ENCODE measurements at regions not wholly inside any gene's neighbourhood (a gene's known extent, or its start where the extent isn't known, plus 50 kb on each side); places are given as distances from the start of the nearest gene placed in this dataset.
"Not testable (repeated sequence)": the region's sequence is repeated elsewhere in the genome, so short reads cannot be mapped to it uniquely, and the experiment has no call there.

DNA sequence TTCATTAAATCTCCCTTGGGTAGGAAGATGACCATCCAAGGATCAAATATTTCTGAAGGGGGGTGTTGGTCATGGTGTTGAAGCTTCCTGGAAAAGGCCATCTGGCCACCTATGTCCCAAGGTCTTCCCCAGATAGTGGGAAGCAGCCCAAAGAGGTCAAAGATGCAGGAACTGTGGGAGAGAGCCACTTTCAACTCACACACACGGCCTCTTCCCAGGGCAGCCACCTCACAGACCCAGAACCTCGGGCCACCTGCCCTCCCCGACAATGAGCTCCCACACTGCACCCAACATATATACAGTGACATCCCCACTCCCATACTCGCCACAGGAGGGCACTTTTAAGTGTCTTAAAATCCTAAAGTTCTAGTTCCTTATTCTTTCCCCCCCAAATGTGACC is 164.5 kb upstream of the ETV3 start:
- Histone ChIP-seq H3K4me3 (no peak overlapping the region), H3K27ac (no peak overlapping the region)

DNA sequence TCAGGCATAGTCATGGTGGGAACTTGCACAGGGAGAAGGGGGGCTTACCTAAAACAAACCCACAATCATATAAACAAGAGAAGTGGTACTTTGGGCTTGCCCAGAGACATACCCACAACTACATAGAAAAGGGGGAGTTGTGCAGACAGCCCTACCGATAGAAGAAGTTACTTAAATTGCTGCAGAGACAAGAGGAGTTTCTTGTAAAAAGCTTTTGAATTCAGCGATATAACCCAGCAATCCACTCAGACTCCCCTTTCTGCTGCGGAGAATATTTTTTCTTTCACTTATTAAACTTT is 164.0 kb upstream of the ETV3 start:
- no peak overlapping the region for H3K27ac ChIP-seq
- no peak overlapping the region for H3K4me3 ChIP-seq

- Histone ChIP-seq H3K27ac (no peak overlapping the region), H3K4me3 (no peak overlapping the region)
These were observed 163.4 kb upstream of the ETV3 start for GRCh38 chr1:157301477-157302198.

DNA sequence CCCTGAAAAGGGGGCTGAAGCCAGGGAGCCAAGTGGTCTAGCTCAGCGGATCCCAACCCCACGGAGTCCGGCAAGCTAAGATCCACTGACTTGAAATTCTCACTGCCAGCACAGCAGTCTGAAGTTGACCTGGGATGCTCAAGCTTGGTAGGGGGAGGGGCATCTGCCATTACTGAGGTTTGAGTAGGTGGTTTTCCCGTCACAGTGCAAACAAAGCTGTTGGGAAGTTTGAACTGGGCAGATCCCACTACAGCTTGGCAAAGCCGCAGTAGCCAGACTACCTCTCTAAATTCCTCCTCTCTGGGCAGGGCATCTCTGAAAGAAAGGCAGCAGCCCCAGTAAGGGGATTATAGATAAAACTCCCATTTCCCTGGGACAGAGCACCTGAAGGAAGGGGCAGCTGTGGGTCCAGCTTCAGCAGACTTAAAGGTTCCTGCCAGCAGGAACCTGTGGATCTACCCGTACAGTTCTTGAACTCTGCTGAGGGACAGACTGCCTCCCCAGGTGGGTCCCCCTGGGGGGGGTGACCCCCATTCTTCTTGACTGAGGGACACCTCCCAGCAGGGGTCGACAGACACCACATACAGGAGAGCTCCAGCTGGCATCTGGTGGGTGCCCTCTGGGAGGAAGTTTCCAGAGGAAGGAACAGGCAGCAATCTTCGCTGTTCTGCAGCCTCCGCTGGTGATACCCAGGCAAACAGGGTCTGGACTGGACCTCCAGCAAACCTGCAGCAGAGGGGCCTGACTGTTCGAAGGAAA is 156.4 kb upstream of the ETV3 start:
- H3K27ac ChIP-seq, H3K4me3 ChIP-seq: not testable (repeated sequence)

- no peak overlapping the region for H3K27ac ChIP-seq
- H3K4me3 ChIP-seq: no peak overlapping the region
These were observed 154.8 kb upstream of the ETV3 start for GRCh38 chr1:157292809-157293564.

- H3K27ac ChIP-seq: no peak overlapping the region
- H3K4me3 ChIP-seq: no peak overlapping the region
These were observed 154.1 kb upstream of the ETV3 start for GRCh38 chr1:157292302-157292701.

DNA sequence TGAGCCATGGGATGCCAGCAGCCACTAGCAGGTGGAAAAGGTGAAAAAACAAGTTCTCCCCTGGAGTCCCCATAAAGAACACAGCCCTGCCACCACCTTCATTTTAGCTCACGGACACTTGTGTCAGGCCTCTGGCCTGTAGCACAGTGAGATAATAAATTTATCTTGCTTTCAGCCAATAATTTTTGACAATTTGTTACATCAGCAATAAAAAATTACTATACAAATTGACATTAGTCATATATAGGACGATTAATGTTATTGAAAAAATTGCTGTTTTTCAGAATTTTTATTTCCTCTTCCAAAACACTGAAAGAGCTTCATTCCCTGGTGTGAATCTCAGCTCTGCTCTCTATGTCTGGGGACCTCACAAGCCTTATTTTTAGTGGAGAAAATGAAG is 152.9 kb upstream of the ETV3 start:
- Histone ChIP-seq H3K4me3 (no peak overlapping the region), H3K27ac (no peak overlapping the region)

DNA sequence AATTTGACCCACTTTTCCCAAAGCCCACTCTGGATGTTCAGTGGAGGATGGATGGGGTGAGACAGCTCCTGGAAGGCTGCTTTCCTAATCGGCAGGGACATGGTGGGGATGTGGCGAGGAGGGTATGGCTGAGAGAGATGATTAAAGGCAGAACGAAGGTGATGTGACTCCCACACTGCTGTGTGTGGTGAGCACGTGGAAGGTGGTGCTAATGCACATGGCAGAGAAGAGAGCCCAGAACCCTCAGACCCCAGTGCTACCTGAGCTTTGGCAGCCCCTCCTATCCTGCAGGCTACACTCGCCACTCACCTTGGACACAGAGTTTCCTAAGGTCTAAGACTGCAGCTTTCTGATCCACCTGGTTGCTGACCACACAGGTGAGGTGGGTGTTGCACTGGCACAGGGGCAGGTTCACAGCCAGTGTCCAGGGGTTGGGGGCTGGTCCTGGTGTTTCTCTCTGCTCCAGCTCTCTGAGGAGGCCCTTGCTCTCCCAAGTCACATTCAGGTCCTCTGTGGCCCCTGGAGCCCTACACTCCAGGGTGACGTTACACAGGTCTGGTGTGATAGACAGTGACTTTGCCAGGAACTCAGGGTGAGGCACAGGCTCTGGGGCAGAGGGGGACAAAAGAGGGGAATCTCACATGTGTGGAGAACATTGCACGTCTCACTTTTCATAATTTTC is 151.4 kb upstream of the ETV3 start:
- no peak overlapping the region for H3K4me3 ChIP-seq
- H3K27ac ChIP-seq: no peak overlapping the region

DNA sequence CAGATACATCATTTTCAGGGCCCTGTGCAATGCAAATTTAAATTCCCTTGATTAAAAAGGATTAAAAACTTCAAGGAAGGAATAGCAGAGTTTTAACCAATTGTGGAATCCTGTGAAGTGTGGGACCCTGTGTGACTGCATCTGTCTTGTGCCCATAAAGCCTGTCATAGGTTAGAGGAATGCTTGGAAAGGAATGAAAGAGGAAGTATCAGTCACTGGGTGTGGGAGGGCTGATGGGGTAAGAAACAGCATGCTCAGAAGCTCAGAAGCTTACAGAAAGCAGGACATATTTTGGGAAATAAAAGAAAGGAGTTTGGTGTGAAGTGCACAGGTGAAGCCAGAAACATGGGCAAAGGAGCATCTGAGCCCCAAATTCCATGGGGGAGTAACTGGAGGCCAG is 150.8 kb upstream of the ETV3 start:
- Histone ChIP-seq H3K4me3 (no peak overlapping the region), H3K27ac (no peak overlapping the region)

GRCh38 chr1:157288492-157288891 is 150.3 kb upstream of the ETV3 start:
- no peak overlapping the region for H3K4me3 ChIP-seq
- no peak overlapping the region for H3K27ac ChIP-seq

DNA sequence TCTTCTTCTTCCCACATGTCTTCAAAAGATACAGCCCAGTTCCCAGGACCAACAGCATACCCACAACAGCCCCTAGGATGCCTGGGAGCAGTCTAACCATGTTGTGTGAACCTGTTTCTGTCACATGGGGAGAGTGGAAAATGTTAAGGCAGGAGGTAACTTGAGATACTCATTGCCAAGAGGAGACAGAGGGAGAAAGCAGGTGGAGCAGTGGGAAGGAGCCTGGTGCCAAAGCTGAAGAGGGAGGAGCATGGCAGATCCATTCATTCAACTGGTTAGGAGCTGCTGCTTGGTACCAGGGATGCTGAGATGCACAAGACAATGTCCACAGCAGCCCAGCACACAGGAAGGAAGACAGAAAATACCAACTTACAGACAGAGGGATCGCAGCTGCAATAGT is 149.8 kb upstream of the ETV3 start:
- Histone ChIP-seq H3K27ac (no peak overlapping the region), H3K4me3 (no peak overlapping the region)

GRCh38 chr1:157287462-157287861 is 149.3 kb upstream of the ETV3 start:
- no peak overlapping the region for H3K4me3 ChIP-seq

DNA sequence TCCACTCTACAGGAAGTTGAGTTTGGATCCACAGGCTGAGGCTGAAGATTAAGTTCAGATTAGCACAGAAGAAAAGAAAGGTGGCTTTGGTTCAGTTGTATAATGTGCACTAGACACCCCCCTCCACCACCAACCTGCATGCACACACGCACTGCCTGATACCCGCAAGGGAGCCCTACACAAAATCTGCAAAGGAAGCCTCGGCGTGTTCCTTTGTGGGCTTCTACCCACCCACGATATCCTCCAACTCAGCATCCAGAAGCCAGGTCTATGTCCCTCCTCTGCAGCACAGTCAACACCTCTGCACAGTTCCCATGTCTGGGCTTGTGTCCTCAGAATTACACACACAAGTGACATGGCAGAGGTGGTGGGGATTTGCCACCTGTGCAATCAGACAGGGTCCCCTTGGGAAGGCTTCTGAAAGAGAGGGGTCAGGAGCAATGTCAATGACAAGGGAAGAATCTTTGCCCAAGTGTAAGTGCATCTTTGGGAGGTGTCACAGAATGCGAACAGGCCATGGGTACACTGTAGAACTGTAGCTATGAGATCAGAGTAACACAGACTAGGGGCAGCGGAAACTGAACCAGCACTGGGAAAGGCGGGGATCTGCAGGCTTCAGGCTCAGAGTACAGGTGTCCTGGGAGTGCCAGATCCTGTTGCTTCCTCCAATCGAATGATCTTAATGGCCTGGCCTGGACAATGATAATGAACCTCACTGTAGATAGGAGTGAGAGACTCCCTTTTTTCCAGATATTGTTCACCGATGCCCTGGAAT is 148.6 kb upstream of the ETV3 start:
- H3K27ac ChIP-seq: no peak overlapping the region

More at GRCh38 chr1:157287462-157287861, 149.3 kb upstream of the ETV3 start:
- H3K27ac ChIP-seq: no peak overlapping the region

DNA sequence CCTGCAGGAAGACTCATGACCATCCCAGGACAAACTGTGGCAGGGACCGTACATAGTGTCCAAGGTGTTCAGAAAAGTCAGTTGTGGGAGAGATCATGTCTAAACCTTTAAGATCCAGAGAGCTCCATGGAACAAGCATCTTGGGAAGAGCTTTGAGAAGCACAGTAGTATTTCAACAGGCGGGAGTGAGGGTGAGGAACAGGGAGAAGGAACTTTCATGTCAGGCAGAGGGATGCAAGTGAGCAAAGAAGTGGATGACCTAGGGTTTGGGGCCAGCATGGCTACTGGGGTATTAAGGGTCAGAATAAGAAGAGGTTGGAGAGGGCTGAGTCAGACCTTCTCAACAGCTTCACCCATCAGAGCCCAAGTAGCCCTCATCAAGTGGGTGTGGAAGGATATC is 147.9 kb upstream of the ETV3 start:
- H3K27ac ChIP-seq: no peak overlapping the region
- H3K4me3 ChIP-seq: no peak overlapping the region

More for the DNA sequence above, 148.6 kb upstream of the ETV3 start:
- H3K4me3 ChIP-seq: no peak overlapping the region

- H3K4me3 ChIP-seq: no peak overlapping the region
- H3K27ac ChIP-seq: no peak overlapping the region
These were observed 146.3 kb upstream of the ETV3 start for GRCh38 chr1:157284451-157284850.

DNA sequence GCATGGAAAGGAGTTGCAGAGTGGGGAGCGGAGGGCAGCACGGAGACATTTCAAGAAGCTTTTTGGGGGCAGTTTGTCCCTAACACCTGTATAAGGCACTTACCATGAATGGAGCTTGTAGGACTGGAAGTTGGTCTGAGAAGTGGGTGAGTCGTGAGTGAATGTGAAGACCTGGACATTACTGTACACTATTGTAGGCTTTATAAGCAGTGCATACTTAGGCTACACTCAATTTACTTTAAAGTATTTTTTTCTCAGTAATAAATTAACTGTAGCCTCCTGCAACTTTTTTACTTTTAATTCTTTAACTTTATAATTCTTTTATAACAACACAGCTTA is 141.6 kb upstream of the ETV3 start:
- Histone ChIP-seq H3K27ac (no peak overlapping the region), H3K4me3 (no peak overlapping the region)

- peak overlapping the region in 1 of 7 experiments; percentile 29 for H3K4me3 ChIP-seq
- peak overlapping the region in 1 of 21 experiments; percentile 82 for H3K27ac ChIP-seq
These were observed 141.1 kb upstream of the ETV3 start for GRCh38 chr1:157279138-157279801.

GRCh38 chr1:157278383-157279137 is 140.4 kb upstream of the ETV3 start:
- Histone ChIP-seq H3K27ac (peak overlapping the region in 1 of 21 experiments; percentile 82), H3K4me3 (peak overlapping the region in 1 of 7 experiments; percentile 29)
